ENCODE measurements at regions not wholly inside any gene's neighbourhood (a gene's known extent, or its start where the extent isn't known, plus 50 kb on each side); places are given as distances from the start of the nearest gene placed in this dataset.

DNA sequence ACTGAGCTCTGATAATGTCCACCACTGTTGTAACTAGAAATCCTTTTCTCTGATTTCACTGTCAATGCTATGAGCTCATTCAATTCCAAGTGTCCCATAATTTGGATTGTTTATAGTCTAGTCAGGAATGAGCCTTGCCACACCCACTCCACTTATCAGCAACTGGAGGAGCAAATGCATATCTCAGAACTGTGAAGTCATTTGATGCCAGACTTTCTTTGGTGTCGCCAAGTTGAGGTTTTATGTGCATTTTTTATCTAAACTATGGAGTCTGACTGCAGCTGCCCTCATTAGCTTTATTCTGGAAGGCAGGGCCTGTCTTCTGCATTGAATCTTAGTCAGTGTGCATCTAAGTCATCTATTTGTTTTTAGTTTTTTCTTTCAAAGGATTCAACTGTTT lies 361.3 kb downstream of the PMP22 start:
- DNase-seq = peak; percentile 57
- peak overlapping the region; percentile 48 for H3K27ac ChIP-seq
- in situ Hi-C loops (cut with HindIII; ENCODE audit: low pct_ligation_motif_present, low sequenced_read_pairs) = no loop called here
- no peaks in the 10 kb centered on the region for H3K27me3 ChIP-seq (replicated peaks)
- TF ChIP-seq, protein P1, sequence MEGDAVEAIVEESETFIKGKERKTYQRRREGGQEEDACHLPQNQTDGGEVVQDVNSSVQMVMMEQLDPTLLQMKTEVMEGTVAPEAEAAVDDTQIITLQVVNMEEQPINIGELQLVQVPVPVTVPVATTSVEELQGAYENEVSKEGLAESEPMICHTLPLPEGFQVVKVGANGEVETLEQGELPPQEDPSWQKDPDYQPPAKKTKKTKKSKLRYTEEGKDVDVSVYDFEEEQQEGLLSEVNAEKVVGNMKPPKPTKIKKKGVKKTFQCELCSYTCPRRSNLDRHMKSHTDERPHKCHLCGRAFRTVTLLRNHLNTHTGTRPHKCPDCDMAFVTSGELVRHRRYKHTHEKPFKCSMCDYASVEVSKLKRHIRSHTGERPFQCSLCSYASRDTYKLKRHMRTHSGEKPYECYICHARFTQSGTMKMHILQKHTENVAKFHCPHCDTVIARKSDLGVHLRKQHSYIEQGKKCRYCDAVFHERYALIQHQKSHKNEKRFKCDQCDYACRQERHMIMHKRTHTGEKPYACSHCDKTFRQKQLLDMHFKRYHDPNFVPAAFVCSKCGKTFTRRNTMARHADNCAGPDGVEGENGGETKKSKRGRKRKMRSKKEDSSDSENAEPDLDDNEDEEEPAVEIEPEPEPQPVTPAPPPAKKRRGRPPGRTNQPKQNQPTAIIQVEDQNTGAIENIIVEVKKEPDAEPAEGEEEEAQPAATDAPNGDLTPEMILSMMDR (IDR thresholded peaks at IDR 0.05; ENCODE audit: low read depth, low read length, missing control alignments) = no peak
- H3K36me3 ChIP-seq (replicated peaks) = no peaks in the 10 kb centered on the region
- no peak overlapping the region for H3K4me3 ChIP-seq (ENCODE audit: low read depth, low read length)

DNA sequence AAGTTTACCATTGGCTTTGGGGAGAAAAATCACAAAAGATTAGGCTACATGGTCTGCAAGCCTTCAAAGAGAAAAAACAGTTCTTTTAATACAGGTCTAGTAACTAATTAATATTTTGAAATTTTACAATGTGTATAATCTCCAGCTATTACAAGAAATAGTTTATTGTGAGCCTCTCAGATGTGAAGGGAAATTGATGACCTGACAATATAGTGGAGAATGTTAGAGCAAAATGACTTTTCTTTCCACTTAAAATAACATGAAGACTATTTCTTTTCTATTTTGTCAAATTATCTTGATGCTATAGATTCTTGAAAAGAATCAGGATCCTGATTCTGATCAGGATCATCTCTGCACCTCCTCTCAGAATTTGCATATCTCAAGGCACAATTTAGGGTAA lies 362.3 kb downstream of the PMP22 start:
- Histone ChIP-seq H3K27me3 (replicated peaks) (no peaks in the 10 kb centered on the region), H3K27ac (no peak overlapping the region), H3K4me3 (ENCODE audit: low read depth, low read length) (no peak overlapping the region), H3K36me3 (replicated peaks) (no peaks in the 10 kb centered on the region)
- DNase-seq = no peak
- in situ Hi-C loops (cut with HindIII; ENCODE audit: low pct_ligation_motif_present, low sequenced_read_pairs) = no loop called here
- TF ChIP-seq, protein P1 (IDR thresholded peaks at IDR 0.05; ENCODE audit: low read depth, low read length, missing control alignments) = no peak

DNA sequence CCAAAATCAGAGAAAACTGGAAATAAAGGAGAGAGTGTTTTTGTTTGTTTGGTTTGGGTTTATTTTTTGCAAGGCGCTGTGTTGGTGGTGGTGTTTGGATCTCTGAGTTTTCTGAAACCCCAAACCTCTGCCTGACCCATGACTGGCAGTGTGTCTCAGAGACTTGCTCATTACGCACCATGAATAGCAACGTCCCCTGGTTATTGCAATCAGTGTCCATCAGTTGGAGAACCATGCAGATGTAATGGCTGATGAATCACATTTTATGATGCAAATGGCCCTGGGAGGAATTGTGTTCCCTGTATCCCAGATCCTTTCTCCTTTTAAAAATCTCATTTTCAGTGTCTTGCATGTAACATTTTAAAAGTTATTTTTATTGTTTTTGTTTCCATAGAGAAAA lies 362.8 kb downstream of the PMP22 start:
- no peak for DNase-seq
- Histone ChIP-seq H3K27ac (no peak overlapping the region), H3K27me3 (replicated peaks) (no peaks in the 10 kb centered on the region), H3K4me3 (ENCODE audit: low read depth, low read length) (no peak overlapping the region), H3K36me3 (replicated peaks) (no peaks in the 10 kb centered on the region)
- in situ Hi-C loops (cut with HindIII; ENCODE audit: low pct_ligation_motif_present, low sequenced_read_pairs) = no loop called here
- TF ChIP-seq, protein P1 (IDR thresholded peaks at IDR 0.05; ENCODE audit: low read depth, low read length, missing control alignments) = no peak

DNA sequence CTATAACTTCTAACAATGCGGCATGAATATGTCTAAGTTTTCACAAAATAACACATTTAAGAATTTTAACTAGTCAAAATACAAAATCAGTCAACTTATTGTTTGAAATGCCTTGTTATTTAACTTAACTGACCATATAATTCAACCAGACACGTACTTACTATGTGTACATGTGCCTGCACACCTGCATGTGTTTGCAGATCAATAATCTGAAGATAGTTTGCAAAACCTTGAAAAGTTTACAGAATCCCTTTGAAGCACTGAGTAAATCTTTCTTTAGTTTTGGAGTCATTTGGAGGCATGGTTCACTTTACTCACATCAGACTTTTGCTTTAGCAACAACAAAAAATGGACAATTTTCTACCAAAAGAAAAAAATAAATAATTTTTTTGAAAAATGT lies 363.8 kb downstream of the PMP22 start:
- Histone ChIP-seq H3K36me3 (replicated peaks) (no peaks in the 10 kb centered on the region), H3K4me3 (ENCODE audit: low read depth, low read length) (no peak overlapping the region), H3K27me3 (replicated peaks) (no peaks in the 10 kb centered on the region), H3K27ac (no peak overlapping the region)
- TF ChIP-seq, protein P1 (IDR thresholded peaks at IDR 0.05; ENCODE audit: low read depth, low read length, missing control alignments) = no peak
- DNase-seq = no peak
- in situ Hi-C loops (cut with HindIII; ENCODE audit: low pct_ligation_motif_present, low sequenced_read_pairs) = no loop called here

DNA sequence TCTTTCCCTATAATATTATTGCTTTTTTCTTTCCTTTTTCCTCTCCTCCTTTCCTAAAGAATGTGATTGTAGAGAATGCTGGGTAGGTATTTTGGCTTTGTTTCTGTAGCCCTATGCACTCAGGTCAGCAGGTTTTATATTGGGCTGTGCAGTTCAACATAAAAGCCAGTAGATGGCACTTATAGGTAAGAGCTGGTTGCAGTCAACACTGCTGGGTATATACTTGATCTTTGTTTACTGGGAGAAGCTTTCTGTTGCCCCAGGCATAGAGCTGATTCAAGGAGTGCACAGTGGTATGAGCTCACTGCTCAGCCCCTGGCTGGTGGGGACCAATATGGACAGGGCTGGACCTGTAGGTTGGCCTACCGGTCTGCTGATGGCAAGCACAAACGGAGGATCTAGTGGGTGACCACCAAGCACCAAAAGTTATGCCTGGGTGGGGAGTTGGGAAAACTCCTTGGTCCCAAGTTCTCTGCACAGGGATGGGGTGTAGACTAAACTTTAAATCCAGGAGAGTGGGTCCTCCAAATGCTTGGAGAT lies 378.9 kb downstream of the PMP22 start:
- H3K27me3 ChIP-seq (replicated peaks) = no peaks in the 10 kb centered on the region
- no peaks in the 10 kb centered on the region for H3K36me3 ChIP-seq (replicated peaks)
- TF ChIP-seq, protein P1 (IDR thresholded peaks at IDR 0.05; ENCODE audit: low read depth, low read length, missing control alignments) = peak; percentile 49
- no peak for DNase-seq
- H3K27ac ChIP-seq = no peak overlapping the region
- in situ Hi-C loops (cut with HindIII; ENCODE audit: low pct_ligation_motif_present, low sequenced_read_pairs) = no loop called here
- H3K4me3 ChIP-seq (ENCODE audit: low read depth, low read length) = no peak overlapping the region

DNA sequence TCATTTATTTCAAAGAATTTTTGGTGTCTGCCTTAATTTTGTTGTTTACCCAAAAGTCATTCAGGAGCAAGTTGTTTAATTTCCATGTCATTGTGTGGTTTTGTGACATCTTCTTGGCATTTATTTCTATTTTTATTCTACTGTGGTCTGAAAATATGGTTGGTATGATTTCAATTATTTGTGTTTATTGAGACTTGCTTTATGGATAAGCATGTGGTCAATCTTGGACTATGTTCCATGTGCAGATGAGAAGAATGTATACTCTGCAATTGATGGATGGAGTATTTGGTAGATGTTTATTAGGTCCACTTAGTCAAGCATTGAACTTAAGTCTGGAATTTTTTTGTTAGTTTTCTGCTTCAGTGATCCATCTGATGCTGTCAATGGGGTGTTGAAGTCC lies 383.0 kb downstream of the PMP22 start:
- TF ChIP-seq, protein P1 (IDR thresholded peaks at IDR 0.05; ENCODE audit: low read depth, low read length, missing control alignments) = no peak

More for the DNA sequence above, 383.0 kb downstream of the PMP22 start:
- H3K27ac ChIP-seq = no peak overlapping the region
- H3K27me3 ChIP-seq (replicated peaks) = no peaks in the 10 kb centered on the region
- no peak overlapping the region for H3K4me3 ChIP-seq (ENCODE audit: low read depth, low read length)
- H3K36me3 ChIP-seq (replicated peaks) = no peaks in the 10 kb centered on the region
- DNase-seq = no peak
- in situ Hi-C loops (cut with HindIII; ENCODE audit: low pct_ligation_motif_present, low sequenced_read_pairs) = no loop called here
